ENCODE measurements at regions not wholly inside any gene's neighbourhood (a gene's known extent, or its start where the extent isn't known, plus 50 kb on each side); places are given as distances from the start of the nearest gene placed in this dataset.

DNA sequence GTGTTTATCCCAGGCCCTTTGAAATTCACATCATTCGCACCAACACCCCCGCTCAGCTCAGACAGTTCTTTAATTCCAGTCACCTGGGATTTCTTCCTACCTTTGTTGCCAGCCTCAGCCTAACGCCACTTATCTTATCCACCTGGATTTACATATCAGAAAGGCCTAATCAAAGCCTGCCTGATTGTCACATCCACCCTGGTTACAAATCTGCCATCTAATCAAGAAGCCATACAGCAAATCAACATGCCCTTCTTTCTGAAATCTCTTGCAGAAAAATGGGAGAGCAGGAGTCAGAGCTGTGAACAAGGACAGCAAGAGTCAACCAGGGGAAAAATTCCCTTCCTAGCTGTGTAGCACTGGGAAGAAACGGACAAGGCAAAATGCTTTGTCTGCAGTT, 173.2 kb upstream of the DAB1 start:
- TF ChIP-seq, protein P1, sequence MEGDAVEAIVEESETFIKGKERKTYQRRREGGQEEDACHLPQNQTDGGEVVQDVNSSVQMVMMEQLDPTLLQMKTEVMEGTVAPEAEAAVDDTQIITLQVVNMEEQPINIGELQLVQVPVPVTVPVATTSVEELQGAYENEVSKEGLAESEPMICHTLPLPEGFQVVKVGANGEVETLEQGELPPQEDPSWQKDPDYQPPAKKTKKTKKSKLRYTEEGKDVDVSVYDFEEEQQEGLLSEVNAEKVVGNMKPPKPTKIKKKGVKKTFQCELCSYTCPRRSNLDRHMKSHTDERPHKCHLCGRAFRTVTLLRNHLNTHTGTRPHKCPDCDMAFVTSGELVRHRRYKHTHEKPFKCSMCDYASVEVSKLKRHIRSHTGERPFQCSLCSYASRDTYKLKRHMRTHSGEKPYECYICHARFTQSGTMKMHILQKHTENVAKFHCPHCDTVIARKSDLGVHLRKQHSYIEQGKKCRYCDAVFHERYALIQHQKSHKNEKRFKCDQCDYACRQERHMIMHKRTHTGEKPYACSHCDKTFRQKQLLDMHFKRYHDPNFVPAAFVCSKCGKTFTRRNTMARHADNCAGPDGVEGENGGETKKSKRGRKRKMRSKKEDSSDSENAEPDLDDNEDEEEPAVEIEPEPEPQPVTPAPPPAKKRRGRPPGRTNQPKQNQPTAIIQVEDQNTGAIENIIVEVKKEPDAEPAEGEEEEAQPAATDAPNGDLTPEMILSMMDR (IDR thresholded peaks at IDR 0.05) = no peak
- no peak for TF ChIP-seq ZFX (IDR thresholded peaks at IDR 0.05; ENCODE audit: borderline replicate concordance)

Measured in 22Rv1 (cell line).